CD14-positive monocyte (primary cell): ENCODE measurements at regions not wholly inside any gene's neighbourhood (a gene's known extent, or its start where the extent isn't known, plus 50 kb on each side); places are given as distances from the start of the nearest gene placed in this dataset.

Source experiments
- DNase-seq, 3 donors: peaks; one replicate each; pipeline ENCODE4 v3.0.0-alpha.2; 2011 to 2022
- H2AFZ ChIP-seq: 2 replicates; pipeline ENCODE4 v1.6.0; 2012; ENCODE audit warnings: mild to moderate bottlenecking, low read depth, low read length, inconsistent platforms; ENCODE audit not compliant: insufficient read depth, poor library complexity, severe bottlenecking
- H3K27ac ChIP-seq, 2 donors: 1 replicate in 1 of 2; 2 replicates in 1 of 2; pipeline ENCODE4 v1.5.1; 2012 to 2013; ENCODE audit warnings: low read length in 2 of 2, control low read depth in 1 of 2, inconsistent platforms in 1 of 2, low read depth in 1 of 2, mild to moderate bottlenecking in 1 of 2
- H3K27me3 ChIP-seq, 2 donors: one replicate each; pipeline versions ENCODE4 v1.6.0 to v1.6.1; 2011 to 2013; ENCODE audit warnings: low read length in 2 of 2; ENCODE audit not compliant: control insufficient read depth in 2 of 2, insufficient read depth in 2 of 2
- H3K36me3 ChIP-seq, 2 donors: replicated peaks in 1 of 2; 1 replicate in 1 of 2; 2 replicates in 1 of 2; pipeline versions ENCODE4 v1.5.1 to v1.6.1; 2012 to 2013; ENCODE audit warnings: low read length in 2 of 2, control low read depth in 1 of 2, inconsistent platforms in 1 of 2, mild to moderate bottlenecking in 1 of 2; ENCODE audit not compliant: insufficient read depth in 2 of 2, control insufficient read depth in 1 of 2
- H3K4me1 ChIP-seq, 2 donors: 1 replicate in 1 of 2; 2 replicates in 1 of 2; pipeline versions ENCODE4 v1.5.1 to v1.6.1; 2012 to 2013; ENCODE audit warnings: low read length in 2 of 2, control low read depth in 1 of 2, inconsistent platforms in 1 of 2, mild to moderate bottlenecking in 1 of 2, moderate library complexity in 1 of 2; ENCODE audit not compliant: insufficient read depth in 2 of 2, control insufficient read depth in 1 of 2
- H3K4me2 ChIP-seq: replicated peaks from 2 replicates; pipeline ENCODE3; 2012; ENCODE audit warnings: low read length, moderate library complexity, mild to moderate bottlenecking; ENCODE audit not compliant: poor library complexity, severe bottlenecking; ENCODE audit errors: extremely low read depth
- H3K4me3 ChIP-seq, 3 experiments: fragments of 200-600 bp in 1 of 3; sonication (generic) in 1 of 3; replicated peaks in 1 of 3; 1 replicate in 2 of 3; 2 replicates in 1 of 3; pipeline ENCODE4 v1.5.1; 2011 to 2013; ENCODE audit warnings: low read length in 3 of 3, mild to moderate bottlenecking in 3 of 3, control low read depth in 2 of 3, low read depth in 2 of 3, inconsistent platforms in 1 of 3, moderate library complexity in 1 of 3
- H3K79me2 ChIP-seq: 2 replicates; pipeline ENCODE4 v1.6.0; 2012; ENCODE audit warnings: mild to moderate bottlenecking, control low read depth, inconsistent platforms, low read length, moderate library complexity; ENCODE audit not compliant: insufficient read depth
- H3K9ac ChIP-seq: 2 replicates; pipeline ENCODE4 v1.6.0; 2017; ENCODE audit warnings: low read length, mild to moderate bottlenecking; ENCODE audit not compliant: insufficient read depth, poor library complexity, severe bottlenecking
- H3K9me3 ChIP-seq, 2 donors: replicated peaks in 1 of 2; 1 replicate in 1 of 2; 2 replicates in 1 of 2; pipeline versions ENCODE4 v1.5.1 to v1.6.1; 2012 to 2013; ENCODE audit warnings: low read length in 2 of 2, control low read depth in 1 of 2; ENCODE audit not compliant: control insufficient read depth in 1 of 2, insufficient read depth in 1 of 2
- H4K20me1 ChIP-seq: 2 replicates; pipeline ENCODE4 v1.6.0; 2012; ENCODE audit warnings: mild to moderate bottlenecking, low read length, control low read depth, moderate library complexity; ENCODE audit not compliant: insufficient read depth
- H3K27ac Mint-ChIP-seq, 7 donors: one replicate each; pipeline ENCODE4 v1.8.0; 2020; ENCODE audit warnings: mild to moderate bottlenecking in 7 of 7, mixed read lengths in 7 of 7, moderate library complexity in 6 of 7, inconsistent platforms in 2 of 7
- H3K27me3 Mint-ChIP-seq, 3 donors: one replicate each; pipeline ENCODE4 v1.8.0; 2021 to 2022; ENCODE audit warnings: low read depth in 3 of 3, mild to moderate bottlenecking in 3 of 3, mixed read lengths in 3 of 3, moderate library complexity in 3 of 3, inconsistent platforms in 1 of 3
- H3K36me3 Mint-ChIP-seq, 2 donors: one replicate each; pipeline ENCODE4 v1.8.0; 2020; ENCODE audit warnings: mixed read lengths in 2 of 2, inconsistent platforms in 1 of 2, mild to moderate bottlenecking in 1 of 2
- H3K4me1 Mint-ChIP-seq: one replicate; pipeline ENCODE4 v1.8.0; 2020; ENCODE audit warnings: mild to moderate bottlenecking, mixed read lengths
- H3K4me3 Mint-ChIP-seq, 2 donors: one replicate each; pipeline ENCODE4 v1.8.0; 2020; ENCODE audit warnings: mild to moderate bottlenecking in 2 of 2, mixed read lengths in 2 of 2, moderate library complexity in 1 of 2
- H3K9me3 Mint-ChIP-seq, 7 donors: one replicate each; pipeline ENCODE4 v1.8.0; 2020 to 2022; ENCODE audit warnings: mixed read lengths in 7 of 7, mild to moderate bottlenecking in 6 of 7, moderate library complexity in 6 of 7, inconsistent platforms in 2 of 7
- CTCF ChIP-seq: fragments of 200-600 bp; IDR thresholded peaks from one replicate; pipeline ENCODE4 v1.8.0; 2022; ENCODE audit warnings: antibody characterized with exemption, mild to moderate bottlenecking
- WGBS: methylation state at CpG from one replicate; pipeline ENCODE4 v1.1.5; 2013; ENCODE audit warnings: missing lambda C conversion rate; ENCODE audit not compliant: insufficient coverage; 5-methylcytosine and 5-hydroxymethylcytosine counted together
- intact Hi-C, 2 donors: fragments of 100-400 bp; cut with micrococcal nuclease; formaldehyde crosslinking; loops; one replicate each; pipeline versions ENCODE4 v1.15.0 to v1.15.1; 2023

GRCh38 chr5:175816348-175816747, 55.0 kb upstream of the CPLX2 start:
- H3K4me1 ChIP-seq = no peaks in the 10 kb centered on the region
- Mint-ChIP-seq H3K9me3 (no peaks in the 10 kb centered on the region), H3K4me3 (no peak overlapping the region), H3K27me3 (peaks cover 9 to 15% (median 11%) of the 10 kb centered on the region in 3 donors), H3K27ac (no peak overlapping the region), H3K4me1 (no peaks in the 10 kb centered on the region), H3K36me3 (no peaks in the 10 kb centered on the region)
- WGBS = 55% methylated on average over 6 of the region's 10 CpGs
- DNase-seq = no peak
- no peaks in the 10 kb centered on the region for H3K36me3 ChIP-seq
- H3K79me2 ChIP-seq = no peaks in the 10 kb centered on the region
- H3K9ac ChIP-seq = no peak overlapping the region
- H4K20me1 ChIP-seq = no peaks in the 10 kb centered on the region
- H3K9me3 ChIP-seq = no peaks in the 10 kb centered on the region
- no peak overlapping the region for H3K27ac ChIP-seq
- intact Hi-C loops = no loop called here
- H3K4me3 ChIP-seq = no peak overlapping the region
- no peaks in the 10 kb centered on the region for H3K27me3 ChIP-seq
- TF ChIP-seq CTCF = no peak
- H2AFZ ChIP-seq = no peak overlapping the region
- H3K4me2 ChIP-seq = no peak overlapping the region

- no peak for DNase-seq
- 97% methylated on average over 4 of the region's 6 CpGs for WGBS
Observed at GRCh38 chr5:175819090-175819425, 52.3 kb upstream of the CPLX2 start.

More at GRCh38 chr5:175819090-175819425, 52.3 kb upstream of the CPLX2 start:
- Mint-ChIP-seq H3K4me3 (no peak overlapping the region), H3K27ac (no peak overlapping the region), H3K36me3 (no peaks in the 10 kb centered on the region), H3K4me1 (no peaks in the 10 kb centered on the region), H3K27me3 (peaks cover 7 to 16% (median 9%) of the 10 kb centered on the region in 3 donors), H3K9me3 (no peaks in the 10 kb centered on the region)
- H3K9me3 ChIP-seq = no peaks in the 10 kb centered on the region
- no peaks in the 10 kb centered on the region for H3K4me1 ChIP-seq
- intact Hi-C loops = no loop called here
- TF ChIP-seq CTCF = no peak
- H3K9ac ChIP-seq = no peak overlapping the region
- no peak overlapping the region for H3K27ac ChIP-seq
- H3K79me2 ChIP-seq = no peaks in the 10 kb centered on the region
- H4K20me1 ChIP-seq = no peaks in the 10 kb centered on the region
- no peak overlapping the region for H3K4me3 ChIP-seq
- no peaks in the 10 kb centered on the region for H3K27me3 ChIP-seq
- no peak overlapping the region for H2AFZ ChIP-seq
- no peak overlapping the region for H3K4me2 ChIP-seq
- H3K36me3 ChIP-seq = no peaks in the 10 kb centered on the region
